KG1 (cell line): ENCODE measurements at regions not wholly inside any gene's neighbourhood (a gene's known extent, or its start where the extent isn't known, plus 50 kb on each side); places are given as distances from the start of the nearest gene placed in this dataset.
"Not testable (repeated sequence)": the region's sequence is repeated elsewhere in the genome, so short reads cannot be mapped to it uniquely, and the experiment has no call there.

Experiments
- DNase-seq: peaks from one replicate; lab custom pipeline; 2025; lab: John Stamatoyannopoulos, UW

- no peak for DNase-seq
Observed at GRCh38 chr10:6984971-6985370, 404.9 kb upstream of the PRKCQ start.

GRCh38 chr10:6984016-6984415 is 403.9 kb upstream of the PRKCQ start:
- DNase-seq, result not testable (repeated sequence)

- DNase-seq, result no peak
Observed at GRCh38 chr10:6980353-6980752, 400.3 kb upstream of the PRKCQ start.

- no peak for DNase-seq
Observed at GRCh38 chr10:6979371-6979770, 399.3 kb upstream of the PRKCQ start.

- no peak for DNase-seq
Observed at GRCh38 chr10:6978187-6978627, 398.1 kb upstream of the PRKCQ start.

- no peak for DNase-seq
Observed at GRCh38 chr10:6977398-6978186, 397.5 kb upstream of the PRKCQ start.

GRCh38 chr10:6973899-6974298 is 393.8 kb upstream of the PRKCQ start:
- peak; percentile 46 for DNase-seq

GRCh38 chr10:6972226-6972625 is 392.1 kb upstream of the PRKCQ start:
- DNase-seq, result no peak

- no peak for DNase-seq
Observed at GRCh38 chr10:6969659-6970058, 389.6 kb upstream of the PRKCQ start.

- no peak for DNase-seq
Observed at GRCh38 chr10:6964543-6964942, 384.5 kb upstream of the PRKCQ start.

- no peak for DNase-seq
Observed at GRCh38 chr10:6962576-6962975, 382.5 kb upstream of the PRKCQ start.

- DNase-seq, result no peak
Observed at GRCh38 chr10:6958711-6959110, 378.6 kb upstream of the PRKCQ start.

- DNase-seq, result no peak
Observed at GRCh38 chr10:6958254-6958653, 378.2 kb upstream of the PRKCQ start.

GRCh38 chr10:6957851-6958250 is 377.8 kb upstream of the PRKCQ start:
- no peak for DNase-seq

- DNase-seq, result no peak
Observed at GRCh38 chr10:6956562-6956961, 376.5 kb upstream of the PRKCQ start.

GRCh38 chr10:6953271-6953801 is 373.3 kb upstream of the PRKCQ start:
- no peak for DNase-seq

GRCh38 chr10:6951732-6952131 is 371.7 kb upstream of the PRKCQ start:
- no peak for DNase-seq

- no peak for DNase-seq
Observed at GRCh38 chr10:6950133-6950532, 370.1 kb upstream of the PRKCQ start.

GRCh38 chr10:6944436-6944835 is 364.4 kb upstream of the PRKCQ start:
- no peak for DNase-seq

- DNase-seq, result no peak
Observed at GRCh38 chr10:6938384-6938783, 358.3 kb upstream of the PRKCQ start.

GRCh38 chr10:6936931-6937330 is 356.9 kb upstream of the PRKCQ start:
- no peak for DNase-seq

GRCh38 chr10:6929148-6929830 is 349.2 kb upstream of the PRKCQ start:
- DNase-seq, result peak; percentile 57

- no peak for DNase-seq
Observed at GRCh38 chr10:6928586-6928985, 348.5 kb upstream of the PRKCQ start.
